Suppressor macrophage treated with lipopolysaccharide for 1 hour (primary cell): ENCODE measurements at regions not wholly inside any gene's neighbourhood (a gene's known extent, or its start where the extent isn't known, plus 50 kb on each side); places are given as distances from the start of the nearest gene placed in this dataset.

ENCODE experiments used
- DNase-seq, 3 donors: peaks; one replicate each; pipeline ENCODE4 v3.0.0-alpha.2; 2020 to 2022

- DNase-seq: no peak
These were observed 79.8 kb upstream of the ATP8A1 start for GRCh38 chr4:42736527-42737195.

- DNase-seq: no peak
These were observed 76.5 kb upstream of the ATP8A1 start for GRCh38 chr4:42733380-42733779.

- no peak for DNase-seq
These were observed 75.9 kb upstream of the ATP8A1 start for GRCh38 chr4:42732776-42733175.

GRCh38 chr4:42729505-42730237, 72.8 kb upstream of the ATP8A1 start:
- DNase-seq: no peak

- no peak for DNase-seq
These were observed 67.5 kb upstream of the ATP8A1 start for GRCh38 chr4:42724451-42724850.

- DNase-seq: no peak
These were observed 63.6 kb upstream of the ATP8A1 start for GRCh38 chr4:42720533-42720932.

GRCh38 chr4:42719257-42719656, 62.4 kb upstream of the ATP8A1 start:
- DNase-seq: no peak

GRCh38 chr4:42718336-42718735, 61.4 kb upstream of the ATP8A1 start:
- DNase-seq: no peak

- DNase-seq: no peak
These were observed 60.1 kb upstream of the ATP8A1 start for GRCh38 chr4:42716996-42717395.

- no peak for DNase-seq
These were observed 59.0 kb upstream of the ATP8A1 start for GRCh38 chr4:42715807-42716482.

GRCh38 chr4:42713391-42713790, 56.5 kb upstream of the ATP8A1 start:
- DNase-seq: no peak

GRCh38 chr4:42712854-42713253, 55.9 kb upstream of the ATP8A1 start:
- no peak for DNase-seq

- no peak for DNase-seq
These were observed 54.6 kb upstream of the ATP8A1 start for GRCh38 chr4:42711496-42711895.

GRCh38 chr4:42710761-42711160, 53.9 kb upstream of the ATP8A1 start:
- DNase-seq: no peak

- no peak for DNase-seq
These were observed 53.4 kb upstream of the ATP8A1 start for GRCh38 chr4:42710329-42710728.

GRCh38 chr4:42709392-42710065, 52.6 kb upstream of the ATP8A1 start:
- no peak for DNase-seq

- DNase-seq: no peak
These were observed 51.7 kb upstream of the ATP8A1 start for GRCh38 chr4:42708625-42709024.
